ENCODE measurements at regions not wholly inside any gene's neighbourhood (a gene's known extent, or its start where the extent isn't known, plus 50 kb on each side); places are given as distances from the start of the nearest gene placed in this dataset.
"Not testable (repeated sequence)": the region's sequence is repeated elsewhere in the genome, so short reads cannot be mapped to it uniquely, and the experiment has no call there.

- no peak for DNase-seq (ENCODE audit: low spot score)
Observed at GRCh38 chr2:221915926-221916325, 343.8 kb upstream of the EPHA4 start.

- no peak for DNase-seq (ENCODE audit: low spot score)
Observed at GRCh38 chr2:221914334-221914880, 342.3 kb upstream of the EPHA4 start.

DNA sequence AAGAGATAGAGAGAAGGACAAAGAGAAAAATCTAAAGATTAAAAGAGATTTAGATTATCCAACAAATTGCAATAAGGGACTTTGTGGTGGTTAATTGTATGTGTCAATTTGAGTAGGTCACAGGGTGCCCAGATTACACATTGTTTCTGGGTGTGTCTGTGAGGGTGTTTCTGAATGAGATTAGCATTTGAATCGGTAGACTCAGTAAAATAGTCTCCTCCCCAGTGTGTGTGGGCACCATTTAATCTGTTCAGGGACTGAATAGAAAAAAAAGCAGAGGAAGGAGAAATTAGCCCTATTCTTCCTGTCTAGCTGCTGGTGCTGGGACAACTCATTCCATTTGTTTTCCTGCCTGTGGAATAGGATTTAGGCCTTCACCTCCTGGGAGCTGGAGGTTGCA, 339.8 kb upstream of the EPHA4 start:
- DNase-seq (ENCODE audit: low spot score) = no peak

DNA sequence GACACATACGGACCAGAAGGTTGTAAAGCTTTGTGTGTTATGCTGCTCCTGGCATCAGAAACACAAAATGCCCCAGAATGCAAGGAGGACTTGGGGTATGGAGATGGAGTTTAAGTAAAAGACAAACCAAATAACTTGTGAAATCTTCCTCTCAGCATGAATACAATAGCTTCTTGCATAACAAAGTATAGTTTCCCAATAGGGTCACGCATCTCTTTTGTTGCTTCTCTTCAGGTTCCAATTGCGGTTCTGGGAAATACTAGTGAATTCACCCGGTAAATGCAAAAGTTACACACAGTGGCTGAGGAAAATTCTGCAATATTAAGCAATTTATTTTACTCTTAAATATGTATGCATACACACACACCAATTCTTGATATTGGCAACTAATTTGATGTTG, 339.2 kb upstream of the EPHA4 start:
- no peak for DNase-seq (ENCODE audit: low spot score)

- DNase-seq (ENCODE audit: low spot score) = no peak
Observed at GRCh38 chr2:221908518-221908917, 336.4 kb upstream of the EPHA4 start.

DNA sequence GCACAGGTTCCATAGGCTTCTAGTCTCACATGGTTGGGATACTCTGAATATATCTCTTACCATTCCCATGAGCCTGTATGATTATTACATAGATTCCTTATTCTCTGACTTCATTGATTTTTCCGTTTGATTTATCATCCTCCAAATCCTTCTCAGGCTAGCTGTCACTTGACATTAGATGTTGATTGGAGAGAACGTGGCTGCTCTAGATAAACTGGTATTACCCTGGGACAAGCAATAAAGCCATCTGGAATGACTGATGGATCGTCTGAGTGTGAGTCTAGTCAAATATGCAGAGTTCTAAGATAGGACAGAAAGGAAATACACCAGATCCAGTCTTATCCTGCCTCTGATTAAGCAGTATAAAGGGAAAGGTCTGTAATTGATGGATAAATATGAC, 325.6 kb upstream of the EPHA4 start:
- no peak for DNase-seq (ENCODE audit: low spot score)

DNA sequence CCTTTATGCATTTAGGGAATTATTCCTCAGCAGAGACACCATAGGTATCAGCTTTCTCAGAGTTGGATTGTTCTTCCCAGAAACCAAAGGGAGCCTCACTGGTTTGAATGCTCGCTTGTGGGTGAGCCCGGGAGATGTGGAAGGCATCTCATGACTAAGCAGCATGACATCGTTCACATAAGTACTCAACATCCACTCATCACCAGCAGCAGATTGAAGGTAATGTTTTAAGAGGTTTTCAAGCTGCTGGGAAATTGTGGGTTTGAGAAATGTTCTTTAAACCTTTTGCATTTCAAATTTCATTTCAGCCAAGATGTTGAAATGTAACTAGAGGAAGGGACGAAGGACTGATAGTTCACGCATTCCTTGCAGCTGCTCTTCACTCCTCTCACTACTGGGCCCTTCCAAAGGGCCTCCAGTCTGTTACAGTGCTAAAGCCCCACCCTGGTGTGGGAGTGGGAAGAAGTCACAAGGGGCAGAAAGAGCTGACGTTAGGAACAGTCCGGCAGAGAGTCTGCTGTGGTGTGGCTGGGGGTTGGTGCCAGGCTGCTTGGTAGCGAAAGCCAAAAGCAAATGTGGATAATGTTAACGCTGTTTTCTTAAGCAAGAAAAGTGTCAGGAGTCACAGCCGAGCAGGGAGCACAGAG, 324.5 kb upstream of the EPHA4 start:
- no peak for DNase-seq (ENCODE audit: low spot score)

GRCh38 chr2:221895366-221896121, 323.4 kb upstream of the EPHA4 start:
- DNase-seq (ENCODE audit: low spot score) = no peak

DNA sequence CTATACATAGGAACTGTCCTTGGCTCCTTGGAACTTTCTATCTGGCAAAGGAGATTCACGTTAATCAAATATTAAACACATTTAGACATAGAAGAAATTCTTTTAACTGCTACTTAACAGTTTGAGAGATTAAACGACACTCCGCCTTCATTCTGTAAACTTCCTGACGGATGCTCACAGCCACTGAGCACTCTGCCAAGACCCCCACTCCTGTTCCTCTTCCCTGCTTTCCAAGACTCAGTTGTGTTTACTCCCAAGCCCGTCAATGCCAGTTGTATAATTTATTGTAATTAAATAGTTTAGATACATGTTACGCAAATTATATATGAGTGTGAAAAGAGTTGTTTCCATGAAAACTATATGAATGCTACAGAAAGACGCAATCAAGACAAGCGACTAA, 321.4 kb upstream of the EPHA4 start:
- DNase-seq (ENCODE audit: low spot score) = no peak

DNA sequence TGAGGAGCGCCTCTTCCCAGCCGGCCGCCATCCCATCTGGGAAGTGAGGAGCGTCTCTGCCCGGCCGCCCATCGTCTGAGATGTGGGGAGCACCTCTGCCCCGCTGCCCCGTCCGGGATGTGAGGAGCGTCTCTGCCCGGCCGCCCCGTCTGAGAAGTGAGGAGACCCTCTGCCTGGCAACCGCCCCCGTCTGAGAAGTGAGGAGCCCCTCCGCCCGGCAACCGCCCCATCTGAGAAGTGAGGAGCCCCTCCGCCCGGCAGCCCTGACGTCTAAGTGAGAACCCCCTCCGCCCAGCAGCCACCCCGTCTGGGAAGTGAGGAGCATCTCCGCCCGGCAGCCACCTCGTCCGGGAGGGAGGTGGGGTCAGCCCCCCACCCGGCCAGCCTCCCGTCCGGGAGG, 319.9 kb upstream of the EPHA4 start:
- DNase-seq (ENCODE audit: low spot score) = not testable (repeated sequence)

DNA sequence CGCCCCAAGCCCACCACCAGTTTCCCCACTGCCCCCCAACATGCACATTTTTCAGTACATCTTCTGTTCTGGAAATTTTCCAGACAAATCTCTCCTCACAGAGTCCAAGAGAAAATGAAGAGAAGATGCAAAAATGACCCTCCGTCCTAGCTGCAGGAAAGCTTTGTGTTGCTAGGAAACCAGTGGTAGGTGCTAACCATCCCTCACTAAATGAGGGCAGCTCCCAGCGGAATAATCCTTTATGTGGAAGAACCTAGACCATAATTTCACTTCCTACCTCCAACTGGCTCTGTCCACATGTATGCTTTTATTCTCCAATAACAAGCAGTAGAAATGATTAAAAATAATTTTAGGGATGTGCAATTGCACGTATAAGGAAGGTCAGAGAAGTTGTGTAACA, 311.9 kb upstream of the EPHA4 start:
- no peak for DNase-seq (ENCODE audit: low spot score)

GRCh38 chr2:221876016-221876415, 303.9 kb upstream of the EPHA4 start:
- no peak for DNase-seq (ENCODE audit: low spot score)

GRCh38 chr2:221874444-221874843, 302.3 kb upstream of the EPHA4 start:
- DNase-seq (ENCODE audit: low spot score) = no peak

DNA sequence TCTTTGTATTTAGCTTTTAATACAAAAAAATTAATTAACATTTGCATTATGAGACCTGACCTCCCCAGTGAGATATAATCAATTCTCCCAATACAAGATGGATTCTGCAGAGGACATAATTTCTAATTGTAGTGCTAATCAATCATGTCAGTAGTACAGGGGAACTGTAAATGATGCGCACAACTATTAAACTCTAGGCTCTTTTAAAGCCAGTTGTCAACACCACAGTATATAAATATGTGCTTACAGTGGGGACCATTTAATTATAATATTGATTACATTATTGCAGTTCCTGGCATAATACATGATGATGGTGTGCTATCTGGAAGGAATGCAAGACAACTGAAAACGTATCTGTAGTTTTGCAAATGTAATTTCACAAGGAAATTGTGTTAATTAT, 285.6 kb upstream of the EPHA4 start:
- DNase-seq (ENCODE audit: low spot score) = no peak

- no peak for DNase-seq (ENCODE audit: low spot score)
Observed at GRCh38 chr2:221853297-221853696, 281.2 kb upstream of the EPHA4 start.

GRCh38 chr2:221851531-221852045, 279.5 kb upstream of the EPHA4 start:
- DNase-seq (ENCODE audit: low spot score) = no peak

- DNase-seq (ENCODE audit: low spot score) = no peak
Observed at GRCh38 chr2:221850076-221850475, 278.0 kb upstream of the EPHA4 start.

DNA sequence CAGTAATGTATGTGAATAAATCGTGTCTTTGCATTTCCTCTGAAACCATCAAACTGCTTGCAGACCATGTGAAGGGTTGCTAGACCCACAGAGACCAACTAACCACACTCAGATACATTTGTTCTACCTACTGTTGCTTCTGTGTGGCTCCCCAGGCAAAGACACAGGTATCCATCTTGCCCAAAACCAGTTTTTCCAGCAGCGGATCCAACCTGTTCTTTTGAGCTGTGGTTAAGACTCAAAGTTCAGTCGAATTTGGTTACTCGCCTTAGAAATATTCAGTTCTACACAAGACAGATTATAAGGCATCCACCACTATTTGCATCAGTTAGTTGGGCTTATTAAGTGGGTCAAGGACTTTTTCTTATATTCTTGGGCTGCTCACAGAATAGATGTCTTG, 276.2 kb upstream of the EPHA4 start:
- no peak for DNase-seq (ENCODE audit: low spot score)

- DNase-seq (ENCODE audit: low spot score) = no peak
Observed at GRCh38 chr2:221845021-221845365, 272.9 kb upstream of the EPHA4 start.

DNA sequence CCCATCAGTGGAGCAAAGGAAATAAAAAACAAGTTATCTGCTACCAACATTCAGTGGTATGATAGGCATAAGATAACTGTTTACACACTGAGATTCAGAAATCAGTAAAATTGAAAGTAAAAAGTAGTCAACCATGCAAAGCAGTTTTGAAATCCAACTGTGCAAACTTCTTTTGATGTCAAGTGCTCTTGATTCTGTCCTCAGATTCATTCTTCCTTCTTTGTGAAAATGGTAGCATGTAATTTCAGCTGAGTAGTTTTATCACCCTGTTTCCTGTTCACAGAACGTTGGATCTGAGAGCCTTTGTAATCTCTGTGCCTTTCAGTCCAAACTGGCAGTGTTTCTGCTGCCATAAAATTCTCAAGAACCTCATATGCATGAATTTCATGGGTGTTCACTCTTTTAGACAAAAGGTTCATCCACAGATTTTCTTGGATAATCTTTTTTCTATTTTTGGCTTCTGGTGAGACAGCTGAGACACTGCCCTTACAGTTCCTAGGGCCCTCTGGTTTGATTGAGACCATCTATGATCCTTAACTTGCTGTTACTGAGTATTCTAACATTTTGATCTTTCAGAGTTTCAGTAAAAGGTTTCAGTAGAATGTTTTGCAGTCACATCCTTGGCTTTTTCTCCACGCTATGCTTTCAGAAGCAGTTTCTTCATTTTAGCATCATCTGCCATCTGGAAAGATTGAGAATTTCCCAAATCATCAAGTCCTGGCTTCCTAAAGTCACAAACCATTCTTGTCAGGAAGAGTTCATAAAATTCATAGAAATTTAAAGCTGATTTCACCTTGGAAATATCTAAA, 272.3 kb upstream of the EPHA4 start:
- DNase-seq (ENCODE audit: low spot score) = no peak

- DNase-seq (ENCODE audit: low spot score) = peak; percentile 4
Observed at GRCh38 chr2:221836095-221836494, 264.0 kb upstream of the EPHA4 start.

- DNase-seq (ENCODE audit: low spot score) = no peak
Observed at GRCh38 chr2:221833966-221834365, 261.9 kb upstream of the EPHA4 start.

DNA sequence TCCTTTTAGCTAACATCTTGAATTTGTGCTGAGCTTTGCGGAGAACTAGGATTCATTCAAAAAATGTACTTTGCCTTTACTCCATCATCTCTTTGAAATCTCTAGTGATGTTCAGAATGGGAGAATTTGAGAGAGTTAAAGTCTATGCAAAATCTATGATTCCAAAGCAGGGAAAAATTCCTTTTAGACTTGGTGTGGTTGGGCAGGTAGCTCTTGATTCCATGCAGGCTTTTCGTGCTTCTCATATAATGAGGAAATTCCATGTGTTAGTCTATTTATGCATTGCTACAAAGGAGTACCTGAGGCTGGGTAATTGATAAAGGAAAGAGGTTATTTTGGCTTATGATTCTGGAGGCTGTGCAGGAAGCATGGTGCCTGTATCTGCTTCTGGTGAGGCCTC, 258.9 kb upstream of the EPHA4 start:
- DNase-seq (ENCODE audit: low spot score) = no peak
